Transverse colon (tissue), 3 donors: ENCODE measurements at regions not wholly inside any gene's neighbourhood (a gene's known extent, or its start where the extent isn't known, plus 50 kb on each side); places are given as distances from the start of the nearest gene placed in this dataset.

Source experiments
- CTCF ChIP-seq, 5 experiments: fragments of 200-600 bp in 3 of 5; fragments of 450-650 bp in 2 of 5; sonication (generic) in 3 of 5; IDR thresholded peaks; 1 replicate in 2 of 5; 2 replicates in 3 of 5; pipeline ENCODE4 v1.5.1; 2016 to 2017; ENCODE audit warnings: antibody characterized with exemption in 5 of 5, inconsistent platforms in 3 of 5, mild to moderate bottlenecking in 2 of 5, moderate library complexity in 1 of 5
- EP300 ChIP-seq: sonication (generic); formaldehyde crosslinking; IDR thresholded peaks from one replicate; pipeline ENCODE4 v1.6.1; 2017; ENCODE audit warnings: antibody characterized with exemption, low read depth

GRCh38 chr5:124235576-124235975 lies 510.9 kb downstream of the ZNF608 start:
- TF ChIP-seq CTCF (IDR thresholded peaks at IDR 0.05) (no peak), EP300 (no peak)
